HG02763 (cell line): ENCODE measurements at regions not wholly inside any gene's neighbourhood (a gene's known extent, or its start where the extent isn't known, plus 50 kb on each side); places are given as distances from the start of the nearest gene placed in this dataset.

Source experiments
- ATAC-seq: cut with Tn5 transposase; IDR thresholded peaks from one replicate; pipeline ENCODE4 v1.9.1; 2021; ENCODE audit warnings: mild to moderate bottlenecking, moderate library complexity; ENCODE audit not compliant: unreplicated experiment

- ATAC-seq, result no peak
These were observed 1045.1 kb downstream of the TBC1D22A start for GRCh38 chr22:47807506-47807905.

- no peak for ATAC-seq
These were observed 1044.4 kb downstream of the TBC1D22A start for GRCh38 chr22:47806894-47807293.

DNA sequence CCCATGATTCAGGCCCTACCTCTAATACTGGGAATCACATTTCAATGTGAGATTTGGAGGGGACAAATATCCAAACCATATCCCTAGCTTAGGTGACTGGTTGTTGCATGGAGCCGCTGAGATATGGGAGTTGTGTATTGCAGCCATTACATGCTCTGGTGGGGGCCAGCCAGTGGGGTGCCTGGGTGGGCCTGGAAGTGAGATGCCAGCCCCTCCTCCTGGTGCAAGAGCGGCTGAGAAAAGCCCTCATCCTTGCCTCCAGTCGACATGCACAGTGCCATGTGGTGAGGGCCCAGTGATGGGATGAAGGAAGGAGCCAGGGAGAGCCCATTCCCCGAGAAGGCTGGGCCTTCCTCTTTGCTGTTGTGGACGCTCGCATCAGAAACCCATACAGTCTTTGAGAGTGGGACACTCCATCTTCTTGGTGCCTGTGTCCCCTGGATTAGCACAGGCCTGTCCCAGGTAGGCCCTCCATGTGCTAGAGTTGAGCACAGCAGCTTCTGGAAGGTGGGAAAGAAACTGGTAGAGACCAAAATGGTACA, 1043.0 kb downstream of the TBC1D22A start:
- no peak for ATAC-seq

GRCh38 chr22:47804281-47804680, 1041.8 kb downstream of the TBC1D22A start:
- ATAC-seq, result no peak

DNA sequence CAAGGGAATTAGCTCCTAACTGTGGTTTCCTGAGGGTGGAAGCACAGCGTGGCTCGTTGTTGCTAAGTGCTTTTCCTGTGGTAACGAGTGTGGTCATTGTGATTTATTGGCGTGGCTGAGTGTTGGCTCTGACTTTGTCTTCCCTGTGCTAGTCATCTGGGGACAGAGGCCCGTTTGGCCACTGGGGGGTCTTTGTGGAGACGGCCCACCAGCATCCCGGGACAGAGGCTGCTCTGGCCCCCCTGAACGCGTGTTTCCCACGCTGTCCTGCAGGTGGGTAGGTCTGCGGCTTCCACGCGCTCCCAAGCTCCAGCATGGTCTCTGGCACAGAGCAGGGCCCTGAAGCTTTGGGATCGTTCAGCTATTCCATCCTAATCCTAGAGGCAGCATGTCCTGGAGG, 1040.0 kb downstream of the TBC1D22A start:
- ATAC-seq, result no peak

- no peak for ATAC-seq
These were observed 1039.2 kb downstream of the TBC1D22A start for GRCh38 chr22:47801541-47802245.

GRCh38 chr22:47798229-47798628, 1035.8 kb downstream of the TBC1D22A start:
- ATAC-seq, result no peak

DNA sequence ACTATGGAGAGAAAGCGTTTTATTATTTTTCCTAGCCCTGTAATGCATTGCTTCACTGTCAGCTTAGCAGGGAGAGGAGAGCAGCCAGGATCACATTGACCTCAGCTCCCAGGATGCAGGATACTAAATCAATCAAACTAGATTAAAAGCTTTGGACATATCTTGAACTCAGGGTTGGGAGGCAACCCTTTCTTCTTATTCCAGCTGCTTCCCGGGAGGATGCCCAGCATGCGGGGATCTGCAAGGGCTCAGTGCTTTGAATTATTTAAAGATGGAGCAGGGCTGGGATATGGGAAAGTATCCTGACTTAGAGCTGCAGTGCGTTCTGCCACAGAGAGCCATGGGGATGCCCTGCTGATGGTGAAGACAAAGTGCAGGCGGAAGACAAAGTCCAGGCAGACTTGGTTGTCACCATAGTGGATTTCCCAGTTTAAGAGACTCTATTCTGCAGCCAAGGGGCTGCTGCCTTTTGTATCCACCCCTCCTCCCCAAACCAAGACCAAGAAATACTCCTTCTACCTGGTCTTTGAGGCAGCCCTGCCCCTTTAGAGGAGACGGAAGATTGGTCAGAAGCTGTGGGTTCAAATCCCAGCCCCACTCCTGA, 1035.0 kb downstream of the TBC1D22A start:
- ATAC-seq, result no peak

GRCh38 chr22:47796128-47796908, 1033.9 kb downstream of the TBC1D22A start:
- no peak for ATAC-seq

DNA sequence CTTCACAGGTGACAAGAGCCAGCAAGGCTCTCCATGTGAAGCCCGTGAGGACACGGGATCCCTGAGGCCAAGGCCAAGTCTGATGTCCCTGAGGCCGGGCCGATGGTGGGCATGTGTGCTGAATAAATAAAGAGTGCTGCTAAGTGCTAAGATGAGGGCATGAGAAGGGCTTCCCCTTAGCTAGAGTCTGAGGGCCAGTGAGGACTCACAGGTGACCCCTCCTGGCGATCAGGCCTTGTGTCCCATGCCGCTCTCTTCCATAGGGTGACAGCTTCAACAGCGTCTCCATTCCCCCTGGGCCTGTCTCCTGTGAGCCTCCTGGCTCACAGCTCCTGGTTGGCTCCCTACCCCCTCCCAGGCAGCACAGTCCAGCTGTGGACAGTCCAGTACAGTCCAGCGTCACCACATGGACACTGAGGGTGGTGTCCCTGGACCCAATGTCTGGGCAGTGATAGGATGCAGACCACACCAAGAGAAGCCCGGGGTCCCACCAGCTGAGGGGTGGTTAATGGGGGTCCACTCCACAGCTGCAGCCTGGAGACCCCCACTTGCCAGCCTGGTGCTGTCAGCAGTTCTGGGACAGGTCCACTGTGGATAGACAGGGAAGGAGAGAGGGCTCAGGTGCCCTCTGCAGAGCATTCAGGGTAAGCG, 1033.2 kb downstream of the TBC1D22A start:
- no peak for ATAC-seq

GRCh38 chr22:47794851-47795250, 1032.4 kb downstream of the TBC1D22A start:
- no peak for ATAC-seq

- ATAC-seq, result no peak
These were observed 1031.1 kb downstream of the TBC1D22A start for GRCh38 chr22:47793304-47794101.

- no peak for ATAC-seq
These were observed 1026.7 kb downstream of the TBC1D22A start for GRCh38 chr22:47789171-47789570.

GRCh38 chr22:47788461-47788860, 1026.0 kb downstream of the TBC1D22A start:
- ATAC-seq, result no peak

- no peak for ATAC-seq
These were observed 1025.2 kb downstream of the TBC1D22A start for GRCh38 chr22:47787501-47788227.

DNA sequence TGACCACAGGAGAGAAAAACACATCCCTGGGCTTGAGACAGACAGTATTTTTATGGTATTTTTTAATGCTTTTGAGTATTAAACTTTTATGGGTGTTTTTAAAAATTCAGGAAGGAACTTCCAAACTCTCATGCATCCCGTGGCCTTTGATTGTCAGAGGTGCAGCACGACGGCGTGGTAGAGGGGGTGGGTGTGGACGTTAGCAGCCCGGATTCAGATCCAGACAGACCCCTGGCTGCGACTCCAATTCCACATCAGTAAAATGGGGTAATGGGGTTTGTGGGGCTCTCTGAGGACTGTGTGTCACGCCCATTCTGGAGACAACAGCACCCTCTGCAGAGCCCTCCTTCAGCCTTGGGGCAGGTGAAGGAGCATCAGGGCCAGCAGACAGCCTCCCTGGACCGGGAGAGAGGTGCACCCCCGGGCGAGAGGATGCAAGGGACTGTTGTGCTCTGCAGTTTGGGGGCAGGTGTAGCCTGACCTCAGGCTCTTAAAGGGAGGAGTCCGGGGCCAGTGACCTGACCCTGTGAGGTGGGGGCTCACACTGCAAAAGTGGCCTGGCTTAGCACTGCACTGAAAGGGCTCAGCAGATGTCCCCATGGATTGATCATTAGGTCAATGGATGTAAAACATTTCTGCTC, 1024.3 kb downstream of the TBC1D22A start:
- ATAC-seq, result no peak

DNA sequence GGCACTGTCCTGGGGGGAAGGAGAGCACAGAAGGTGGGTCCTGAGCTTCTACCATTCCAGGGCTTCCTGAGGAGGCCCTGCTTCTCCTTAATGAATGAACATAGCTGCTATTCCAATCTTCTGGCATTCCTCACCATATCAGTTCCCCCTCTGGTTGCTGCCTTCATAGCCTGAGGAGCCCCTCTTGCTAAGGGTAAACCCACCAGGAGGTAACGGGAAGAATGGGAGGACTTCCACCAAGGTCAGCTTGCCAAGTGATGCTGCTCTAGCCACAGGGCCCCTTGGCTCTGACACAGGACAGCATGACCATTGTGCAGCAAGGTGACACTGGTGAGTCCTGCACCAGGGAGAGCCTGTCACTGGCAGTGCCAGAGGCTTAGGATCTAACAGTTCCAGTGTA, 1022.5 kb downstream of the TBC1D22A start:
- no peak for ATAC-seq

DNA sequence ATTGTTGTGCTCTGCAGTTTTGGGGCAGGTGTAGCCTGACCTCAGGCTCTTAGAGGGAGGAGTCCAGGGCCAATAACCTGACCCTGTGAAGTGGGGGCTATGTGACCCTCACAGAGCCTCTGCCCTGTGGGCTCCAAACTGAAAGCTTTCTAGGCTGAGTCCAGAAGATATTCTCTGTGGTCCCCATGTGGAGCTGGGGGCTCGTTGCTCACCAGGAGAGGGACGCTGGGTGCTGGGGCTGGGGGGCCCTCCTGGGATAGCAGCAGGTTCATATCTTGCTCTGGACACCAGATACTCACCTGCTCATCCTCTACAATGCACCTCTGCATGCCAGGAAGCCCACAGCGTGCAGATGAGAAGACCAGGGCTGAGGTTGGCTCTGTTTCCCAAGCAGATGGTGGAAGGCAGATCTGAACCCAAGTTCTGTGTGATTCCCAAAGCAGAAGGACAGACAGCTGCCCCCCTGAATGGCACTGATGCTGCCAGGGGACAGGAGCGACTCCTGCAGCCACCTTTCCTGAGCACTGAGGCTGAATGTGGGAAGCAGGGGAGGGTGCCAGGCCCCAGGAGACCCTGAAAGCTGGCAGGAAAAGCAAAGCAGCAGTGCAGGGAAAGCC, 1022.0 kb downstream of the TBC1D22A start:
- ATAC-seq, result no peak
